ENCODE measurements at regions not wholly inside any gene's neighbourhood (a gene's known extent, or its start where the extent isn't known, plus 50 kb on each side); places are given as distances from the start of the nearest gene placed in this dataset.
"Not testable (repeated sequence)": the region's sequence is repeated elsewhere in the genome, so short reads cannot be mapped to it uniquely, and the experiment has no call there.

DNA sequence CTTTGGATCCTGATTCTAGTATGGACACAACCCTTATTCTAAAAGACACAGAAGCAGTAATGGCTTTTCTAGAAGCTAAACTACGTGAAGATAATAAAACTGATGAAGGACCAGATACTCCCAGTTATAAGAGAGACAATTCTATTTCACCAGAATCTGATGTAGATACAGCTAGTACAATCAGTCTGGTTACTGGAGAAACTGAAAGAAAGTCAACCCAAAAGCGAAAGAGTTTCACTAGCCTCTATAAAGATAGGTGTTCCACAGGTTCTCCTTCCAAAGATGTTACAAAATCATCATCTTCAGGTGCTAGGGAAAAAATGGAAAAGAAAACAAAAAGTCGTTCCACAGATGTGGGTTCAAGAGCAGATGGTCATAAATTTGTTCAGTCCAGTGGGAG lies 161.5 kb upstream of the PRSS12 start:
- H3K4me3 ChIP-seq; DNase-seq; ATAC-seq; H3K9me3 ChIP-seq; H3K4me1 ChIP-seq (ENCODE audit: low read depth); H3K36me3 ChIP-seq (ENCODE audit: low read depth); intact Hi-C loops (cut with DNase I, micrococcal nuclease): not testable (repeated sequence)

GRCh38 chr4:118516107-118516506 lies 163.3 kb upstream of the PRSS12 start:
- H3K9me3 ChIP-seq; H3K4me3 ChIP-seq; DNase-seq; H3K4me1 ChIP-seq (ENCODE audit: low read depth); ATAC-seq; intact Hi-C loops (cut with DNase I, micrococcal nuclease); H3K36me3 ChIP-seq (ENCODE audit: low read depth): not testable (repeated sequence)

DNA sequence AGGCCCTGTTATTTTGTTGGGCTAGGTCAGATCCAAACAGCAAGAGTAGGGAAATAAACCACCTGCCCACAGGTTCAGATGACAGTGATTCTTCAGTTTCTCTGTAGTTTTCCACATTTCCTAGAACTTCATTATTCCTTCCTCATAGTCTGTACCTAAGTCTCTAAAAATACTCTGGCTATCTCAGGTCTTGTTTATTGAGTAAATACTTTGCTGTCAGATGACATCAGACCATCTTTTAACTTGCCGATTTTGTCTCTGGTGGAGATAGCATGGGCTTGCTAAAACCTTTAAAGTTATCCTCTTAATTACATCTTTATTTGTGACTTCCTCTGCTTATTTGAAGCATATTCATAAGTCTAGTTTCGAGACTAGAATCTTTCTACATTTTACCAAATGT lies 155.1 kb upstream of the METTL14 start:
- H3K9me3 ChIP-seq; DNase-seq; H3K4me1 ChIP-seq (ENCODE audit: low read depth); ATAC-seq; H3K36me3 ChIP-seq (ENCODE audit: low read depth); intact Hi-C loops (cut with DNase I, micrococcal nuclease); H3K4me3 ChIP-seq: not testable (repeated sequence)

DNA sequence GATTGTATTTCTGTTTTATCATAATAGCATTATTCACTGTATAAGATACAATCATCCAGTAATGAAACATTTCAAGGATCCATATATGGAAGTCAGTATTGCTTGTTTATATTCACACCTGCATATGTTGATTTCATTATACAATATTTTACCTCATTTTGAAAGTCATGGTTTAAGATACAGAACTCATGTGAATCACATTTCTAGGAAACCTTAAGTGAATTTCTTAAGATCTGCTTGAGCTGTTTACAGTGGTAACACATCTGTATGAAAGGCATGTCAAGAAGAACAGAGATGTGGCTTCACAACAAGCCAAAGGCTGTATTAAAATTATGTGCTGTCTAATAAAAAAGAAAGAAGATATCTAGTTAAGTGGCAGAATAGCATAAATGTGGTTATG lies 153.2 kb upstream of the METTL14 start:
- intact Hi-C loops (cut with DNase I, micrococcal nuclease); H3K36me3 ChIP-seq (ENCODE audit: low read depth); H3K9me3 ChIP-seq; H3K4me3 ChIP-seq; ATAC-seq; DNase-seq; H3K4me1 ChIP-seq (ENCODE audit: low read depth): not testable (repeated sequence)

DNA sequence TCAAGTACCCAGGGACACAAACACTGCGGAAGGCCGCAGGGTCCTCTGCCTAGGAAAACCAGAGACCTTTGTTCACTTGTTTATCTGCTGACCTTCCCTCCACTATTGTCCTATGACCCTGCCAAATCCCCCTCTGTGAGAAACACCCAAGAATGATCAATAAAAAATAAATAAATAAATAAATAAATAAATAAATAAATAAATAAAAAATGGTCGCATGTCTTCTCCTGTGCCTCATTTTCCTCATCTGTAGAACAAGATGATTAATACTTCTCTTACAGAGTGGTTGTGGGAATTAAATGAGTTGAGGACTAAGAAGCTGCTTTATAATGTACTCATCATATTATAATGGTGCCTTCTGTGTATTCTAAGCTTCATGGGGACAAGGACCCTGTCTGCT lies 149.4 kb upstream of the METTL14 start:
- H3K4me3 ChIP-seq; H3K4me1 ChIP-seq (ENCODE audit: low read depth); ATAC-seq; DNase-seq; intact Hi-C loops (cut with DNase I, micrococcal nuclease); H3K36me3 ChIP-seq (ENCODE audit: low read depth); H3K9me3 ChIP-seq: not testable (repeated sequence)

DNA sequence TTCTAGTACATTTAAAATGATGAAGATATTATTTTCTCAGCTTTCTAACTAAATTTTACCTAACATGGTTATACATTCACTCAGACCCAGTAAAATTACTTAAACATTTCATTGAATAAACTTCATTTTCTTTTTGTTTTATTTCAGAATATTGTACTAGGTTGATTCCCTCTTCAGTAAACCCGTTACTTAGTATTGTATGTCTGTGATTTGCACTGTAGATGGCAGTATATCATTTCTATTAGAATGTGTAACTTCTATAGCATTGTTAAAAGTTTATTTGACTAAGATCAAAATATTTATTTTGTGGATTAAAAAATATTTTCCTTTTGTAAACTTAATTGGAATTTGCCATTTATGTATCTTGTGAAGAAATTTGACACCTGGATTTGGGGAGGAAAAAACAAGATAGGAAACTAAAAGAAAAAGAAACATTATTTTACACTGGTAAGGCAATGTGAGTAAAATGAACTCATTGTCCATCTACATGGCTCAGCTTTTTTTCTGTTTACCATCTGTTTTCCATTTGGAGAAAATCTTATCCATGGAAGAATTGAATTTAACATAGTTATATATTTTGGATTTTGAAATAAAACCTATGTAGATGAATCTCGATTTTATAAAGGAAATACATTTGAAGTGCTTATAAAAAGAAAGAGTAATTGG lies 145.6 kb upstream of the METTL14 start:
- H3K4me1 ChIP-seq (ENCODE audit: low read depth); H3K4me3 ChIP-seq; intact Hi-C loops (cut with DNase I, micrococcal nuclease); H3K36me3 ChIP-seq (ENCODE audit: low read depth); ATAC-seq; DNase-seq; H3K9me3 ChIP-seq: not testable (repeated sequence)

DNA sequence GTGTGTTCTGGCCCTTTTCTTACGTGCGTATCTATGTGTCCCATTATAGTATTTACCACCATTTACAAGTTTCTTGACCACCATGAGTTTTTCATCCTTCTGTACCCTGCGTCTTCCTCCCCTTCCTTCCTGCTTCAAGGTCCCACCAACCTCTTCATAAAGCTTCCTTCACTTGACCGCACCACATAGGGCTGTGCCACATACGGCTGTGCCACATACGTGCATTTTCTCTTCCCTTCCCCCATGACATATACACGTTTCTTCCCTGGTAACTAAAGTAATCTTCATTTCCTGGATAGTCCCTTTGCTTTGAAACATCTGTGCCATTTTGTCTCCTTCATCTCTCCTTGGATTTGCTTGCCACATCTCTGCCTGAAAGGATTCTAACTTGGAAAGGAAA lies 128.6 kb upstream of the METTL14 start:
- ATAC-seq; H3K4me3 ChIP-seq; H3K36me3 ChIP-seq (ENCODE audit: low read depth); H3K4me1 ChIP-seq (ENCODE audit: low read depth); intact Hi-C loops (cut with DNase I, micrococcal nuclease); H3K9me3 ChIP-seq; DNase-seq: not testable (repeated sequence)

DNA sequence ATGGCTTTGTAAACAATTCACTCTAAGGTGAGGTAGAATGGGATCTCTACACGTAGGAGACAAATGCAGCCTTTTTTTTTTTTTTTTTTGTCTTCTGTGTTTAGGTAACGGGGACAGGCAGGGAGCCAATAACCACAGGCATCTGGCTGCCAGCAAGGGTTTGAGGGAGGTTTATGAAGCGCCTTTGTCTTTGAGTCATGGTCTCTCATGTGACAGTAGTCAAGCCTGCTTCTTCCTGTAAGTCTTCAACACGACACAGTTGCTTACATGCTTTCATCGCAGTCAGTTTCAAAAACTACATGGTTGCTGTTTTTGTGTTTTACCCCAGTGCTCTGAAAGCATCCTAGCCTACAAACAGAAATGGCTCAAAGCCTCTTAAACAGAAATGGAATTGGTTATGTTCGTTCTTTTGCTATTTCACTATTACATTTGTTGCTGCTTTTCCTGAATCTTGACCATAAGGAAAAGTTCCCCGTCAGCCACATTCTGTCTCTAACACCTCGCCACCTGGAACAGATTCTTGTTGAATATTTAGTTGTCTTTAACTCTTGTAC lies 127.8 kb upstream of the METTL14 start:
- no peaks in the 10 kb centered on the region for H3K36me3 ChIP-seq (ENCODE audit: low read depth)
- H3K4me3 ChIP-seq, result no peak overlapping the region
- ATAC-seq (no peak), DNase-seq (no peak)
- no peaks in the 10 kb centered on the region for H3K4me1 ChIP-seq (ENCODE audit: low read depth)
- no peak for TF ChIP-seq CTCF (IDR thresholded peaks at IDR 0.05)
- intact Hi-C loops (cut with DNase I, micrococcal nuclease), result no loop called here
- H3K9me3 ChIP-seq, result no peaks in the 10 kb centered on the region

DNA sequence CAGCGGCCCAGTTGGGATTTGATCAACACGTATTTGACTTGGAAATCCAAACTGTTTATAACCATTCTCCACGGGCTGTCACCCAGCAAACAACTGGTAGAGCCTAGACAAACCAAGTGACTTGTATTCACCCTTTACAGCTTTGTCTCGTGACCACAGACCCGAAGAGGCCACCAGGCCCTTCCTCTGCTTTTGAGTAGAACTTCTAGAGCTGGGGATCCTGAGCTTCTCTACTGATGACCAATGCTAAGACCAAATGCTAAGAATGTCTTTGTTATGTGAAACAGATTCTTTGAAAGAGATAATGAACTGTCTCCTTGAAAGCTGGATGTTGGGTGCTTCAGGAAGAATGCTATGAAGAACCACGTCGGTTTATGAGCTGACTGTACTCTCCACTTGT lies 127.0 kb upstream of the METTL14 start:
- not testable (repeated sequence) for DNase-seq, ATAC-seq

GRCh38 chr4:118561559-118561958 lies 123.6 kb upstream of the METTL14 start:
- intact Hi-C loops (cut with DNase I, micrococcal nuclease), result not testable (repeated sequence)

More for the DNA sequence above, 127.0 kb upstream of the METTL14 start:
- H3K36me3 ChIP-seq (ENCODE audit: low read depth); H3K4me1 ChIP-seq (ENCODE audit: low read depth); H3K9me3 ChIP-seq; intact Hi-C loops (cut with DNase I, micrococcal nuclease); H3K4me3 ChIP-seq: not testable (repeated sequence)

DNA sequence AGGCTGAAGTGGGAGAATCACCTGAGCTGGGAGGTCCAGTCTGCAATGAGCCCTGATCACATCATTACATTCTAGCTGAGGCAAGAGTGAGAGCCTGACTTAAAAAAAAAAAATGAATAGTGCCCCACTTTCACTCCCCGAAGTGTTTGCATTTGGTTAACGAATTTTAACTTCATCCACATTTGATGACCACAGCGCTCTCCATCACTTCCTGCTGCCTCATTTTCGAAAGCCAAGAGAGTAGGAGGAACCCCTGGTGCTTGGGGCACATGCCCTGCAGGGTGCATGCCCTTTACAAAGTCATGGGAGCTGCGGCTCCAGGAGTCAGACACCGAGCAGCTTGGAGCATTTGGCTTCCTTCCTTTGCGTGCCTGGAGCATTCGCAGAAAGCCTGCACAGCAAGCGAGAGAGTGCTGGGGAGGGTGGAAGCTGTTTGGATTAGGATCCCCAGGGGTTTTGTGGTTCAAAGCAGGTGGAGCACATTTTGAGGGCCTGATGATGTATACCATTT lies 119.1 kb upstream of the METTL14 start:
- H3K9me3 ChIP-seq; intact Hi-C loops (cut with DNase I, micrococcal nuclease); H3K4me1 ChIP-seq (ENCODE audit: low read depth); H3K36me3 ChIP-seq (ENCODE audit: low read depth); ATAC-seq; H3K4me3 ChIP-seq; DNase-seq: not testable (repeated sequence)

More at GRCh38 chr4:118561559-118561958, 123.6 kb upstream of the METTL14 start:
- not testable (repeated sequence) for H3K4me1 ChIP-seq (ENCODE audit: low read depth); DNase-seq; H3K36me3 ChIP-seq (ENCODE audit: low read depth); ATAC-seq; H3K9me3 ChIP-seq; H3K4me3 ChIP-seq

DNA sequence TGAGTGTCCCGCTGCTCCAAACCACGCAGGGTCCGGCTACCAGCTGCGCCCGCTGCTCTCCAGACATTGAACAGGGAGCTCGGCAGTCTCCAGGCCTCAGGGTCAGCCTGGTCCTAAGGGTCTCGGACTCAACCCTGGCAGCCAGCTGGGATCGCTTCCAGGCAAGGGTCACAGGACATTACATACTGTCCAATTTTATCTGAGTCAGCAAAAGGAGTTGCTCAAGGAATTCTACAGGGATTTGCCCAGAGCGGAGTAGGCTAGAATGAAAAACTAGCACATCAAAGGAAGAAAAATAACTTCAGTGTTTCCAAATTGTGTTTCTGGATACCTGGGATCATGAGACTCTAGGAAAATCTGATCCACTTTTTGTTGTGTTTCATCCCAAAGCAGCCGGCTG lies 112.2 kb upstream of the METTL14 start:
- H3K9me3 ChIP-seq; DNase-seq; H3K4me1 ChIP-seq (ENCODE audit: low read depth); H3K36me3 ChIP-seq (ENCODE audit: low read depth); intact Hi-C loops (cut with DNase I, micrococcal nuclease); ATAC-seq; H3K4me3 ChIP-seq: not testable (repeated sequence)

DNA sequence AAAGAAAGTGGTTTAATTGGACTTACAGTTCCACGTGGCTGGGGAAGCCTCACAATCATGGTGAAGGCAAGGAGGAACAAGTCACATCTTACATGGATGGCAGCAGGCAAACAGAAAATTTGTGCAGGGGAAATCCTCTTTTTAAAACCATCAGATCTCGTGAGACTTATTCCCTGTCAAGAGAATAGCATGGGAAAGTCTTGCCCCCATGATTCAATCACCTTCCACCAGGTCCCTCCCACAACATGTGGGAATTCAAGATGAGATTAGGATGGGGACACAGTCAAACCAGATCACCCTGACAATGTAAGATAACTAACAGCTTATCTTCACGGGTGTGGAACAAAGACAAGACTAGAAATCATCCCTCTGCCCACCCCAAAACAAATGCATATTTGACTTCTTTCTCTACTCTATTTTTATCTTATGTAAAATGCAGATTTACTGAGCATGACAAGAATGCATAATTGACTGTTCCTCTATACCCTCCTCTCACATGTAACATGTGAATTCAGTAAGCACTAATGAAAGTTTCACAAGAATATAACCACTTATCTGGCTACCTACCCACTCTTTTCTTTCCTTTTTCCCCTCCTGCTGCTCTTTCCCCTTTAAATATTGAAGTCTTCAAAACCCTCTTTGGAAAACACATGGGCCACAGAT lies 110.8 kb upstream of the METTL14 start:
- H3K4me3 ChIP-seq; DNase-seq; H3K9me3 ChIP-seq; ATAC-seq; H3K4me1 ChIP-seq (ENCODE audit: low read depth); intact Hi-C loops (cut with DNase I, micrococcal nuclease); H3K36me3 ChIP-seq (ENCODE audit: low read depth): not testable (repeated sequence)
